ENCODE measurements at regions not wholly inside any gene's neighbourhood (a gene's known extent, or its start where the extent isn't known, plus 50 kb on each side); places are given as distances from the start of the nearest gene placed in this dataset.
"Not testable (repeated sequence)": the region's sequence is repeated elsewhere in the genome, so short reads cannot be mapped to it uniquely, and the experiment has no call there.

DNA sequence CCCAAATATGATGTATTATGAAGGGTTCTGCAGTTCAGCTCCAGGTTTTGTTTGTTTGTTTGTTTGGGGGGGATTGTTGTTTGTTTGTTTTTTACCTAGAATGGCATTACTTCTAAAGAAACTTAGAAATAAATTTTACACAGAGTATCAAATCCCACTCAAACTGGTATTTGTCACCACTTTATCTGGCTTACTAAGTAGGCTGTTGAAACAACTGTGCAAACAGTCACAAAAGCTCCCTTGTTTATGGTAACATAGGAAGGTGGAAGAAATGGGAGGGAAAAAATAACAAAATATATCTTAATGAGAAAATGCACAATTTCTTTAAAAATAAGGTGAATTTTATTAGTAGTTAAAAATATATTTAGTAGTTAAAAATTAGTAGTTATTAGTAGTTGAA is 108.3 kb upstream of the ANO5 start:
- Histone ChIP-seq H3K9me3 (ENCODE audit: control insufficient read depth in 5 of 5, low read length in 5 of 5) (peaks cover 0 to 2% (median 0%) of the 10 kb centered on the region in 5 donors), H3K27me3 (ENCODE audit: control insufficient read depth in 5 of 5, insufficient read depth in 4 of 5, low read length in 5 of 5) (no peaks in the 10 kb centered on the region), H3K36me3 (ENCODE audit: control insufficient read depth in 5 of 5, insufficient read depth in 5 of 5, low read length in 5 of 5) (no peaks in the 10 kb centered on the region), H3K4me1 (ENCODE audit: control insufficient read depth in 5 of 5, insufficient read depth in 5 of 5, low read length in 5 of 5) (peaks cover 0 to 2% (median 0%) of the 10 kb centered on the region in 5 donors), H3K4me3 (ENCODE audit: low read depth in 1 of 5, low read length in 5 of 5) (no peak overlapping the region), H3K27ac (ENCODE audit: low read depth, low read length) (no peak overlapping the region), H3K9ac (ENCODE audit: low read length in 5 of 5) (no peak overlapping the region)

DNA sequence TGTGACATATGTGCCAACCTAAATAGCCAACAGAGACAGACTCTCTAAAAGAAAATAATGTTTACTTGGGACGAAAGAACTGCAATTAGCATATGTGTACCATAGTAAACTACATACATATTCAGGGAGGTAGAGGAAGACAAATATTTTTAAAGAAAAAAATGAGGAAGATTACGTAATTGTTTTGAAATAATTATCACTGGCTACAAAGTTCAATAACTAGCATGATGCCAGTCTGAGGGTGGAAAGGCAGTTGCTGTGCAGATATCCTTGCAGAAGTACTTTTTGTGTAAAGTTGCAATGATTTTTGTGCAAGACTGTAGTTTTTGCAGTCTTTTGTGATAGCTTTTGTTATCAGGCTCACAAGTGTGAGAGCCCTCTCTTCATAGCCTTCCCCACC is 103.3 kb upstream of the ANO5 start:
- H3K9ac ChIP-seq (ENCODE audit: low read length in 5 of 5): no peak overlapping the region

DNA sequence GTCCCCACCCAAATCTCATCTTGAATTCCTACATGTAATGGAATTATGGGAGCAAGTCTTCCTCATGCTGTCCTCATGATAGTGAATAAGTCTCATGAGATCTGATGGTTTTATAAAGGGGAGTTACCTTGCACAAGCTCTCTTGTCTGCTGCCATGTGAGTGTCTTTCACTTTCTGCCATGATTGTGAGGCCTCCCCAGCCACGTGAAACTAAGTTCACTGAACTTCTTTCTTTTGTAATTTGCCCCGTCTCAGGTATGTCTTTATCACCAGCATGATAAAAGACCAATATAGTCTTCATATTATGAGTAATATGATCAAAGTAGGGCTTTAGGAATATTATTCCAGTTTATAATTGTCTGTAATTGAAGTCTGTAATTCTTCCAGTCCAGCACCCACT is 86.3 kb upstream of the ANO5 start:
- H3K9me3 ChIP-seq (ENCODE audit: control insufficient read depth in 5 of 5, low read length in 5 of 5): no peaks in the 10 kb centered on the region
- no peaks in the 10 kb centered on the region for H3K27me3 ChIP-seq (ENCODE audit: control insufficient read depth in 5 of 5, insufficient read depth in 4 of 5, low read length in 5 of 5)
- H3K4me1 ChIP-seq (ENCODE audit: control insufficient read depth in 5 of 5, insufficient read depth in 5 of 5, low read length in 5 of 5): no peaks in the 10 kb centered on the region
- no peak overlapping the region for H3K4me3 ChIP-seq (ENCODE audit: low read depth in 1 of 5, low read length in 5 of 5)
- no peak overlapping the region for H3K9ac ChIP-seq (ENCODE audit: low read length in 5 of 5)
- no peaks in the 10 kb centered on the region for H3K36me3 ChIP-seq (ENCODE audit: control insufficient read depth in 5 of 5, insufficient read depth in 5 of 5, low read length in 5 of 5)
- no peak overlapping the region for H3K27ac ChIP-seq (ENCODE audit: low read depth, low read length)

More for the DNA sequence above, 103.3 kb upstream of the ANO5 start:
- H3K4me1 ChIP-seq (ENCODE audit: control insufficient read depth in 5 of 5, insufficient read depth in 5 of 5, low read length in 5 of 5): peaks cover 0 to 5% (median 0%) of the 10 kb centered on the region in 5 donors
- no peaks in the 10 kb centered on the region for H3K36me3 ChIP-seq (ENCODE audit: control insufficient read depth in 5 of 5, insufficient read depth in 5 of 5, low read length in 5 of 5)
- H3K27ac ChIP-seq (ENCODE audit: low read depth, low read length): no peak overlapping the region
- peaks cover 0 to 2% (median 0%) of the 10 kb centered on the region in 5 donors for H3K9me3 ChIP-seq (ENCODE audit: control insufficient read depth in 5 of 5, low read length in 5 of 5)
- no peaks in the 10 kb centered on the region for H3K27me3 ChIP-seq (ENCODE audit: control insufficient read depth in 5 of 5, insufficient read depth in 4 of 5, low read length in 5 of 5)
- no peak overlapping the region for H3K4me3 ChIP-seq (ENCODE audit: low read depth in 1 of 5, low read length in 5 of 5)

DNA sequence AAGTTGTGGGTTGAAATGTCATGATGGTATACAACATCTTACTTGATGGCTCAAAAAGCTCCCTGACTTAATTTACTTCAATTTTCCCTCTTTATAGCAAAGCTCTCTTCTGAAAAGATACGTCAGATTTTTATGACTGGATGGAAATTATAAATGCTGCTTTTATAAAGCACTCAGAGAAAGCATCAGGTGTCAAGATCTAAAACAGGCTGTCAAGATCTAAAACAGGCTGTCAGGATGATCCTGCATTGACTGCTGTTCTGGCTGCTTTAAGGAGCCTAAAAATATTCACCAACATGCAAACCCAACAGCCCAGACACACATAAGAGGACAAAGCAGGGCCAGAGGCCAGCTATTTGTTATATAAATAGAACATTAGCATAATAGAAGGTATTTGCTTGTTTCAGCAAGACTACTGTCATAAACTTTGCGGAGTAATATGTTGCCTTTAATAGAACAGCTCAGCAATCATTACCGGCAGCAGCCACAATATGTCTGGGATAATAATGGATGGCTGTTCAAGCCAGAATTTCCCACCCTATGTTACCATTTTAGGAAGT is 77.3 kb upstream of the ANO5 start:
- H3K4me3 ChIP-seq (ENCODE audit: low read depth in 1 of 5, low read length in 5 of 5): no peak overlapping the region
- no peaks in the 10 kb centered on the region for H3K9me3 ChIP-seq (ENCODE audit: control insufficient read depth in 5 of 5, low read length in 5 of 5)
- no peaks in the 10 kb centered on the region for H3K4me1 ChIP-seq (ENCODE audit: control insufficient read depth in 5 of 5, insufficient read depth in 5 of 5, low read length in 5 of 5)
- no peaks in the 10 kb centered on the region for H3K27me3 ChIP-seq (ENCODE audit: control insufficient read depth in 5 of 5, insufficient read depth in 4 of 5, low read length in 5 of 5)
- no peak overlapping the region for H3K9ac ChIP-seq (ENCODE audit: low read length in 5 of 5)
- H3K27ac ChIP-seq (ENCODE audit: low read depth, low read length): no peak overlapping the region
- no peaks in the 10 kb centered on the region for H3K36me3 ChIP-seq (ENCODE audit: control insufficient read depth in 5 of 5, insufficient read depth in 5 of 5, low read length in 5 of 5)

DNA sequence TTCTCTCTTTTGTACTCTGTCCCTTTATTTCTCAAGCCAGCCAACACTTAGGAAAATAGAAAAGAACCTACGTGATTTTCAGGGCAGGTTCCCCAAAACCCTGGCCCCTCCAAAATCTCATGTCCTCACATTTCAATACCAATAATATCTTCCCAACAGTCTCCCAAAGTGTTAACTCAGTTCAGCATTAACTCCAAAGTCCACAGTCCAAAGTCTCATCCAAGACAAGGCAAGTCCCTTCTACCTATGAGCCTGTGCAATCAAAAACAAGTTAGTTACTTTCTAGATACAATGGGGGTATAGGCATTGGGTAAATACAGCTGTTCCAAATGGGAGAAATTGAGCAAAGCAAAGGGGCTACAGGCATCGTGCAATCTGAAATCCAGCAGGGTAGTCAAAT is 64.9 kb upstream of the ANO5 start:
- not testable (repeated sequence) for H3K4me1 ChIP-seq (ENCODE audit: control insufficient read depth in 5 of 5, insufficient read depth in 5 of 5, low read length in 5 of 5); H3K9ac ChIP-seq (ENCODE audit: low read length in 5 of 5); H3K4me3 ChIP-seq (ENCODE audit: low read depth in 1 of 5, low read length in 5 of 5)

DNA sequence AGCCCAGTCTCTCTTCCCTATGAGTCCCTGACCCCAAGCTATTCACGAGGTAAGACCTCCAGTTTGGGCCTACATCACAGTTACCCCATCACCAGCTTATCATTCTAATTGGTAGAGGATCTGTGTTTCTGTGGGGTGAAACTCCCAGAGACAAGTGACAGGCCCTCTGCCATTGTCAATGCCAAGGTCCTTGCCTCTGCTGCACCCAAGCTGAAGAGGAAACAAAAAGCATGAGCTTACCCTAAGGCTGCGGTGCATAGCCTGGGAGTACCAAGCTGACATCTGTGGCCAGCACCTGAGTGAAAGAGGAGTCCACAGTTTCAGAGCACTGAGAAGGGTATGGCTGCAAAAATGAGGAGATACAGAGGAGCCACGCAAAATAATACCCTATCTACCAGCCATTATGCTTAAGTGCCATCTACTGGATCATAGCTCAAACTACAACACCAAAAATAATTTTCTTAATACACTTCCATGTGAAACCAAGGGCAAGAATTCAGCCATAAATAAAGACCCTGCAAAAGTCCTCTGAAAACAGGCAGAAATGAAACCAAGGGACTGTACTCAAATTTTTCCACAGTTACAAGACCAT is 62.3 kb upstream of the ANO5 start:
- peaks cover 0 to 7% (median 4%) of the 10 kb centered on the region in 5 donors for H3K9me3 ChIP-seq (ENCODE audit: control insufficient read depth in 5 of 5, low read length in 5 of 5)
- H3K4me3 ChIP-seq (ENCODE audit: low read depth in 1 of 5, low read length in 5 of 5): no peak overlapping the region
- no peaks in the 10 kb centered on the region for H3K36me3 ChIP-seq (ENCODE audit: control insufficient read depth in 5 of 5, insufficient read depth in 5 of 5, low read length in 5 of 5)
- H3K27ac ChIP-seq (ENCODE audit: low read depth, low read length): no peak overlapping the region
- no peak overlapping the region for H3K9ac ChIP-seq (ENCODE audit: low read length in 5 of 5)
- H3K4me1 ChIP-seq (ENCODE audit: control insufficient read depth in 5 of 5, insufficient read depth in 5 of 5, low read length in 5 of 5): no peaks in the 10 kb centered on the region
- no peaks in the 10 kb centered on the region for H3K27me3 ChIP-seq (ENCODE audit: control insufficient read depth in 5 of 5, insufficient read depth in 4 of 5, low read length in 5 of 5)

More for the DNA sequence above, 64.9 kb upstream of the ANO5 start:
- not testable (repeated sequence) for H3K27ac ChIP-seq (ENCODE audit: low read depth, low read length); H3K9me3 ChIP-seq (ENCODE audit: control insufficient read depth in 5 of 5, low read length in 5 of 5); H3K36me3 ChIP-seq (ENCODE audit: control insufficient read depth in 5 of 5, insufficient read depth in 5 of 5, low read length in 5 of 5); H3K27me3 ChIP-seq (ENCODE audit: control insufficient read depth in 5 of 5, insufficient read depth in 4 of 5, low read length in 5 of 5)

DNA sequence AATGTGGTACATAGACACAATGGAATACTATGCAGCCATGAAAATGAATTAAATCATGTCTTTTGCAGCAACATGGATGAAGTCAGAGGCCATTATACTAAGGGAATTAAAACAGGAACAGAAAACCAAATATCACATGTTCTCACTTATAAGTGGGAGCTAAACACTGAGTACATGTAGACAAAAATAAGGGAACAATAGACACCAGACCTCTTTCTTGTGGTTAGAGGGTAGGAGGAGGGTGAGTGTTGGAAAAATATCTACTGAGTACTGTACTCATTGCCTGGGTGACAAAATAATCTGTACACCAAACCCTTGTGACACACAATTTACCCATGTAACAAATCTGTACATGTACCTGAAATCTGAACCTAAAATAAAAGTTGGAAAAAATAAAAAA is 59.1 kb upstream of the ANO5 start:
- H3K27ac ChIP-seq (ENCODE audit: low read depth, low read length): no peak overlapping the region
- H3K36me3 ChIP-seq (ENCODE audit: control insufficient read depth in 5 of 5, insufficient read depth in 5 of 5, low read length in 5 of 5): no peaks in the 10 kb centered on the region
- H3K4me1 ChIP-seq (ENCODE audit: control insufficient read depth in 5 of 5, insufficient read depth in 5 of 5, low read length in 5 of 5): no peaks in the 10 kb centered on the region
- H3K4me3 ChIP-seq (ENCODE audit: low read depth in 1 of 5, low read length in 5 of 5): no peak overlapping the region
- H3K27me3 ChIP-seq (ENCODE audit: control insufficient read depth in 5 of 5, insufficient read depth in 4 of 5, low read length in 5 of 5): no peaks in the 10 kb centered on the region
- H3K9me3 ChIP-seq (ENCODE audit: control insufficient read depth in 5 of 5, low read length in 5 of 5): peaks cover 0 to 3% (median 0%) of the 10 kb centered on the region in 5 donors
- no peak overlapping the region for H3K9ac ChIP-seq (ENCODE audit: low read length in 5 of 5)

DNA sequence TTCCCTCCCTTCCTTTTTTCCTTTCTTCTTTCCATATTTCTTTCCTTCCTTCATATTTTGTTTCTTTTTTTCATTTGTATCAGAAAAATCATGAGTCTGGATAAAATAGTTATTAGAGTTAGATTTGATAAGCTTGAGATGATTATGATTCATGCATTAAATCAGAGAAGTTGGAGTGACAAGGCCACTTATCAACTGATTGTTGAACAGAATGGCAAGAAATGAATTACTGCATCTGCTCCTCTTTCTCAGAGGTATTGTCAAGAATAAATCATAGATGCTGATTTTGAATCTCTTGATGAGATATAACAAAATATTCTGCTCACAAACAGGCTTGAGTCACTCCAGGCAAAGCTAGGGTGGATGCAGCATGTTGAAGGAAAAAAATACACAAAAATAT is 54.6 kb upstream of the ANO5 start:
- H3K27me3 ChIP-seq (ENCODE audit: control insufficient read depth in 5 of 5, insufficient read depth in 4 of 5, low read length in 5 of 5): no peaks in the 10 kb centered on the region
- H3K4me1 ChIP-seq (ENCODE audit: control insufficient read depth in 5 of 5, insufficient read depth in 5 of 5, low read length in 5 of 5): no peaks in the 10 kb centered on the region
- no peak overlapping the region for H3K9ac ChIP-seq (ENCODE audit: low read length in 5 of 5)

More for the DNA sequence above, 54.6 kb upstream of the ANO5 start:
- no peak overlapping the region for H3K27ac ChIP-seq (ENCODE audit: low read depth, low read length)
- H3K36me3 ChIP-seq (ENCODE audit: control insufficient read depth in 5 of 5, insufficient read depth in 5 of 5, low read length in 5 of 5): no peaks in the 10 kb centered on the region
- H3K9me3 ChIP-seq (ENCODE audit: control insufficient read depth in 5 of 5, low read length in 5 of 5): no peaks in the 10 kb centered on the region
- H3K4me3 ChIP-seq (ENCODE audit: low read depth in 1 of 5, low read length in 5 of 5): no peak overlapping the region

Data from subcutaneous abdominal adipose tissue (tissue), 5 donors.